Cardiac muscle cell (in vitro differentiated cells and primary cell): ENCODE measurements at regions not wholly inside any gene's neighbourhood (a gene's known extent, or its start where the extent isn't known, plus 50 kb on each side); places are given as distances from the start of the nearest gene placed in this dataset.

Experiments used
- DNase-seq, 2 donors: peaks; one replicate each; pipeline versions ENCODE4 v3.0.0 to v3.0.0-alpha.2; 2010 to 2017; ENCODE audit warnings: low read depth in 1 of 2, low spot score in 1 of 2
- H3K27ac ChIP-seq: fragments of 200-600 bp; sonication (generic); 2 replicates; pipeline ENCODE4 v1.5.1; 2016
- H3K27me3 ChIP-seq: fragments of 200-600 bp; sonication (generic); 2 replicates; pipeline ENCODE4 v1.6.0; 2016; ENCODE audit warnings: control low read depth
- H3K36me3 ChIP-seq: fragments of 200-600 bp; sonication (generic); 2 replicates; pipeline ENCODE4 v1.5.1; 2016; ENCODE audit warnings: control low read depth
- H3K4me1 ChIP-seq: fragments of 200-600 bp; sonication (generic); 2 replicates; pipeline ENCODE4 v1.8.1; 2017; ENCODE audit warnings: low read depth, mild to moderate bottlenecking, mixed run types
- H3K4me3 ChIP-seq: fragments of 200-600 bp; sonication (generic); 2 replicates; pipeline ENCODE4 v1.5.1; 2016; ENCODE audit warnings: mild to moderate bottlenecking
- H3K9me3 ChIP-seq: fragments of 200-600 bp; sonication (generic); 2 replicates; pipeline ENCODE4 v1.5.1; 2017; ENCODE audit warnings: low read depth, mild to moderate bottlenecking, control low read depth
- CTCF ChIP-seq: IDR thresholded peaks from 2 replicates; pipeline ENCODE4 v1.5.1; 2012; ENCODE audit warnings: low read depth, mild to moderate bottlenecking, low read length

GRCh38 chr13:22252281-22252830 lies 581.5 kb downstream of the FGF9 start:
- H3K36me3 ChIP-seq, result no peaks in the 10 kb centered on the region
- H3K4me3 ChIP-seq, result no peak overlapping the region
- H3K4me1 ChIP-seq, result no peaks in the 10 kb centered on the region
- H3K27ac ChIP-seq, result no peak overlapping the region
- TF ChIP-seq CTCF, result no peak
- H3K9me3 ChIP-seq, result no peaks in the 10 kb centered on the region
- no peak for DNase-seq
- no peaks in the 10 kb centered on the region for H3K27me3 ChIP-seq

- H3K27ac ChIP-seq, result no peak overlapping the region
- no peak overlapping the region for H3K4me3 ChIP-seq
- no peak for TF ChIP-seq CTCF
- H3K36me3 ChIP-seq, result no peaks in the 10 kb centered on the region
- no peak for DNase-seq
- no peaks in the 10 kb centered on the region for H3K9me3 ChIP-seq
- H3K4me1 ChIP-seq, result no peaks in the 10 kb centered on the region
- H3K27me3 ChIP-seq, result no peaks in the 10 kb centered on the region
Measured at GRCh38 chr13:22253107-22253506, 582.2 kb downstream of the FGF9 start.

GRCh38 chr13:22256111-22256639 lies 585.3 kb downstream of the FGF9 start:
- H3K36me3 ChIP-seq, result no peaks in the 10 kb centered on the region
- H3K27me3 ChIP-seq, result no peaks in the 10 kb centered on the region
- H3K27ac ChIP-seq, result no peak overlapping the region
- H3K4me1 ChIP-seq, result no peaks in the 10 kb centered on the region
- H3K9me3 ChIP-seq, result no peaks in the 10 kb centered on the region
- H3K4me3 ChIP-seq, result no peak overlapping the region
- no peak for DNase-seq
- no peak for TF ChIP-seq CTCF

- H3K27ac ChIP-seq, result no peak overlapping the region
- no peak overlapping the region for H3K4me3 ChIP-seq
- H3K4me1 ChIP-seq, result no peaks in the 10 kb centered on the region
- no peaks in the 10 kb centered on the region for H3K9me3 ChIP-seq
- no peaks in the 10 kb centered on the region for H3K27me3 ChIP-seq
- no peak for DNase-seq
- no peak for TF ChIP-seq CTCF
- no peaks in the 10 kb centered on the region for H3K36me3 ChIP-seq
Measured at GRCh38 chr13:22262001-22262885, 591.4 kb downstream of the FGF9 start.

- DNase-seq, result no peak
- H3K27me3 ChIP-seq, result no peaks in the 10 kb centered on the region
- H3K4me1 ChIP-seq, result no peaks in the 10 kb centered on the region
- H3K36me3 ChIP-seq, result no peaks in the 10 kb centered on the region
- H3K27ac ChIP-seq, result no peak overlapping the region
- TF ChIP-seq CTCF, result no peak
- H3K9me3 ChIP-seq, result no peaks in the 10 kb centered on the region
- H3K4me3 ChIP-seq, result no peak overlapping the region
Measured at GRCh38 chr13:22263185-22263584, 592.3 kb downstream of the FGF9 start.
